ENCODE measurements at regions not wholly inside any gene's neighbourhood (a gene's known extent, or its start where the extent isn't known, plus 50 kb on each side); places are given as distances from the start of the nearest gene placed in this dataset.

DNA sequence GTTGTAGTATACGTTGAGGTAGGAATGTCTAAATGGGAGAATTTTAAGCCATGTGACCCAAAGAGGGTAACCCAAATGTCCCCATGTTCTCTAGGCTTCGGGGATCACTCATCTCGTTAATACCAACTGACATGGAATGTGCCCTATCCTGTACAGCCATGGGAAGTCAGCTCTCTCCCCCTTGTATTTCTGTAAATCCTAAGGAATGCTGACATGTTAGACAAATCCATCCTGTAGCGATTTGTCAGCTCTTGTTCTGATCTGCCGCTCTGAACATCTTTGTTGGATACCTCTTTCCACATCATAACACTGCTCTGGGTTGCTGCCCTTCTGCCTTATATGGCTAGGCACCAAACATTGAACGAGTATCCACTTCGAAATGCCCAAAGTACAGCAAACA is 350.6 kb downstream of the RND3 start:
- no peak for TF ChIP-seq RARB (CRISPR knock-in tag; IDR thresholded peaks at IDR 0.05)
- TF ChIP-seq, protein P1, sequence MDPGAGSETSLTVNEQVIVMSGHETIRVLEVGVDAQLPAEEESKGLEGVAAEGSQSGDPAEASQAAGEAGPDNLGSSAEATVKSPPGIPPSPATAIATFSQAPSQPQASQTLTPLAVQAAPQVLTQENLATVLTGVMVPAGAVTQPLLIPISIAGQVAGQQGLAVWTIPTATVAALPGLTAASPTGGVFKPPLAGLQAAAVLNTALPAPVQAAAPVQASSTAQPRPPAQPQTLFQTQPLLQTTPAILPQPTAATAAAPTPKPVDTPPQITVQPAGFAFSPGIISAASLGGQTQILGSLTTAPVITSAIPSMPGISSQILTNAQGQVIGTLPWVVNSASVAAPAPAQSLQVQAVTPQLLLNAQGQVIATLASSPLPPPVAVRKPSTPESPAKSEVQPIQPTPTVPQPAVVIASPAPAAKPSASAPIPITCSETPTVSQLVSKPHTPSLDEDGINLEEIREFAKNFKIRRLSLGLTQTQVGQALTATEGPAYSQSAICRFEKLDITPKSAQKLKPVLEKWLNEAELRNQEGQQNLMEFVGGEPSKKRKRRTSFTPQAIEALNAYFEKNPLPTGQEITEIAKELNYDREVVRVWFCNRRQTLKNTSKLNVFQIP (CRISPR knock-in tag; IDR thresholded peaks at IDR 0.05; ENCODE audit: borderline replicate concordance, low read depth) = no peak
- no peak for TF ChIP-seq TCF4 (CRISPR knock-in tag; IDR thresholded peaks at IDR 0.05; ENCODE audit: borderline replicate concordance)
- no peak for TF ChIP-seq CSRNP3 (CRISPR knock-in tag; IDR thresholded peaks at IDR 0.05)
- no peak for ATAC-seq

DNA sequence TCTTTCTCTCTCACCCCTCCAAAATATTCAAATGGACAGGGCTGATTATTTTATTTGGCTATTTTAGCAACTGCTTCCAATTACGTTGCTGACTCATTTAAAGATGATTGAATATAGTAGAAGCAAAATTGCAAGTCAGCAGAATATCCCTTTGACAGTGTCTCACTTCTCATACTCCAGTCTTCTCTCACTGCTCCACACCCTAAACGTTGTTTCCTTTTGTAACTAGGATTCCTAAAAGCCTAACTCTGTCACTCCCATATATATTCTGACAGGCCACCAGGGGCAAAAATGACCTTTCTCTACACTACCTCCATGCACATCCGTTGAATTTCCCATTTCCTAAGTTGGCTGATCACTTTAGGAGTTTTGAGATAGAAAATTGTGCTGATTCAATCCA is 351.1 kb downstream of the RND3 start:
- ATAC-seq = no peak; the same call in 2 of the 3 replicates

More for the DNA sequence above, 351.1 kb downstream of the RND3 start:
- no peak for TF ChIP-seq TSHZ2 (CRISPR knock-in tag; IDR thresholded peaks at IDR 0.05)
- TF ChIP-seq TCF4 (CRISPR knock-in tag; IDR thresholded peaks at IDR 0.05; ENCODE audit: borderline replicate concordance) = no peak
- no peak for TF ChIP-seq ISL1 (CRISPR knock-in tag; IDR thresholded peaks at IDR 0.05)
- TF ChIP-seq TOX (CRISPR knock-in tag; IDR thresholded peaks at IDR 0.05; ENCODE audit: borderline replicate concordance) = no peak
- no peak for TF ChIP-seq ZNF8 (CRISPR knock-in tag; IDR thresholded peaks at IDR 0.05)
- TF ChIP-seq ZFP30 (CRISPR knock-in tag; IDR thresholded peaks at IDR 0.05) = no peak
- TF ChIP-seq CSRNP3 (CRISPR knock-in tag; IDR thresholded peaks at IDR 0.05) = no peak
- TF ChIP-seq CSDC2 (CRISPR knock-in tag; IDR thresholded peaks at IDR 0.05) = no peak
- no peak for TF ChIP-seq SNAI2 (CRISPR knock-in tag; IDR thresholded peaks at IDR 0.05)
- TF ChIP-seq GLIS3 (CRISPR knock-in tag; IDR thresholded peaks at IDR 0.05) = no peak
- TF ChIP-seq BACH2 (CRISPR knock-in tag; IDR thresholded peaks at IDR 0.05; ENCODE audit: borderline replicate concordance) = no peak
- no peak for TF ChIP-seq ZNF565 (CRISPR knock-in tag; conservative IDR thresholded peaks at IDR 0.05; ENCODE audit: low read depth)
- no peak for TF ChIP-seq ESRRG (CRISPR knock-in tag; IDR thresholded peaks at IDR 0.05)
- no peak for TF ChIP-seq ZFP3 (CRISPR knock-in tag; IDR thresholded peaks at IDR 0.05)
- no peak for TF ChIP-seq CREB5 (CRISPR knock-in tag; IDR thresholded peaks at IDR 0.05; ENCODE audit: low read depth)
- no peak for TF ChIP-seq ZC3H10 (CRISPR knock-in tag; IDR thresholded peaks at IDR 0.05)
- no peak for TF ChIP-seq ARNTL (CRISPR knock-in tag; IDR thresholded peaks at IDR 0.05; ENCODE audit: borderline replicate concordance, low read depth)
- TF ChIP-seq PPARA (CRISPR knock-in tag; IDR thresholded peaks at IDR 0.05; ENCODE audit: borderline replicate concordance) = no peak
- no peak for TF ChIP-seq PATZ1 (CRISPR knock-in tag; IDR thresholded peaks at IDR 0.05; ENCODE audit: borderline replicate concordance)

Data from SK-N-SH treated with all-trans-retinoic acid at 6 μM for 48 hours (cell line).